Neural cell (in vitro differentiated cells): ENCODE measurements at regions not wholly inside any gene's neighbourhood (a gene's known extent, or its start where the extent isn't known, plus 50 kb on each side); places are given as distances from the start of the nearest gene placed in this dataset.

ENCODE experiments used
- H2AFZ ChIP-seq: fragments of 200-600, 300-800 bp; sonication (generic), shearing (Covaris generic); 2 replicates; pipeline ENCODE4 v1.6.0; 2014; ENCODE audit warnings: low read depth, mild to moderate bottlenecking, antibody characterized with exemption, low read length, moderate library complexity
- H3F3A ChIP-seq: fragments of 200-600 bp; shearing (Covaris generic); 2 replicates; pipeline ENCODE4 v1.6.1; 2016; ENCODE audit warnings: mild to moderate bottlenecking, moderate library complexity, mixed read lengths, antibody characterized with exemption, low read length; ENCODE audit not compliant: insufficient read depth, poor library complexity, severe bottlenecking
- H3K27ac ChIP-seq: fragments of 200-600, 300-800 bp; sonication (generic), shearing (Covaris generic); 2 replicates; pipeline ENCODE4 v1.5.1; 2014; ENCODE audit warnings: mild to moderate bottlenecking, low read length, moderate library complexity
- H3K27me3 ChIP-seq: fragments of 300-800, 200-600 bp; sonication (generic), shearing (Covaris generic); 2 replicates; pipeline ENCODE4 v1.6.0; 2014; ENCODE audit warnings: mild to moderate bottlenecking, low read depth, low read length, moderate library complexity; ENCODE audit not compliant: insufficient read depth
- H3K36me3 ChIP-seq: fragments of 300-800, 200-600 bp; sonication (generic), shearing (Covaris generic); 2 replicates; pipeline ENCODE4 v1.5.1; 2014; ENCODE audit warnings: mild to moderate bottlenecking, antibody characterized with exemption, low read length, moderate library complexity; ENCODE audit not compliant: insufficient read depth
- H3K4me2 ChIP-seq: fragments of 300-800, 200-600 bp; sonication (generic), shearing (Covaris generic); 2 replicates; pipeline ENCODE4 v1.6.0; 2014; ENCODE audit warnings: mild to moderate bottlenecking, low read length
- H3K4me3 ChIP-seq: fragments of 300-800, 200-600 bp; sonication (generic), shearing (Covaris generic); 2 replicates; pipeline ENCODE4 v1.5.1; 2014; ENCODE audit warnings: mild to moderate bottlenecking, low read length, moderate library complexity
- H3K79me2 ChIP-seq: fragments of 200-600 bp; shearing (Covaris generic); replicated peaks from 2 replicates; pipeline ENCODE4 v1.6.0; 2014; ENCODE audit warnings: mild to moderate bottlenecking, low read length, moderate library complexity; ENCODE audit not compliant: insufficient read depth
- H3K9ac ChIP-seq: fragments of 300-800, 200-600 bp; sonication (generic), shearing (Covaris generic); 2 replicates; pipeline ENCODE4 v1.6.1; 2016; ENCODE audit warnings: mild to moderate bottlenecking, low read length, mixed read lengths
- H3K9me2 ChIP-seq: fragments of 200-600 bp; shearing (Covaris generic); 2 replicates; pipeline ENCODE4 v1.6.1; 2016; ENCODE audit warnings: mild to moderate bottlenecking, low read length, mixed read lengths; ENCODE audit not compliant: insufficient read depth
- H3K9me3 ChIP-seq: fragments of 200-600, 300-800 bp; sonication (generic), shearing (Covaris generic); 2 replicates; pipeline ENCODE4 v1.6.1; 2016; ENCODE audit warnings: mild to moderate bottlenecking, mixed run types, low read length, moderate library complexity, mixed read lengths
- H4K20me1 ChIP-seq: fragments of 200-600 bp; shearing (Covaris generic); 2 replicates; pipeline ENCODE4 v1.6.1; 2016; ENCODE audit warnings: mild to moderate bottlenecking, mixed run types; ENCODE audit not compliant: insufficient read depth
- EP300 ChIP-seq: fragments of 450-650 bp; conservative IDR thresholded peaks from 2 replicates; pipeline ENCODE4 v1.6.1; 2014; ENCODE audit warnings: antibody characterized with exemption, mild to moderate bottlenecking, moderate library complexity; ENCODE audit not compliant: poor library complexity, severe bottlenecking
- EZH2 ChIP-seq: fragments of 200-600, 300-800 bp; shearing (Covaris generic), sonication (generic); IDR thresholded peaks from 2 replicates; pipeline ENCODE4 v1.6.1; 2014; ENCODE audit warnings: antibody characterized with exemption, low read length, borderline replicate concordance, mild to moderate bottlenecking; ENCODE audit not compliant: insufficient read depth, poor library complexity, severe bottlenecking
- MXI1 ChIP-seq: fragments of 450-650 bp; conservative IDR thresholded peaks from 2 replicates; pipeline ENCODE4 v1.6.1; 2014; ENCODE audit warnings: antibody characterized with exemption, mild to moderate bottlenecking; ENCODE audit not compliant: poor library complexity, severe bottlenecking
- POLR2AphosphoS5 ChIP-seq: IDR thresholded peaks from 2 replicates; pipeline ENCODE4 v1.6.1; 2012
- RAD21 ChIP-seq: fragments of 450-650 bp; conservative IDR thresholded peaks from 2 replicates; pipeline ENCODE4 v1.6.1; 2014; ENCODE audit warnings: antibody characterized with exemption, mild to moderate bottlenecking, moderate library complexity
- SMC3 ChIP-seq: fragments of 450-650 bp; conservative IDR thresholded peaks from 2 replicates; pipeline ENCODE4 v1.6.1; 2014; ENCODE audit warnings: antibody characterized with exemption, mild to moderate bottlenecking, moderate library complexity; ENCODE audit not compliant: poor library complexity
- TAF1 ChIP-seq: IDR thresholded peaks from 2 replicates; pipeline ENCODE4 v1.6.1; 2012; ENCODE audit warnings: low read depth
- TF ChIP-seq, protein P1 (sequence below): fragments of 450-650 bp; IDR thresholded peaks from 2 replicates; pipeline ENCODE4 v1.5.1; 2014; ENCODE audit warnings: antibody characterized with exemption, mild to moderate bottlenecking, moderate library complexity; ENCODE audit not compliant: poor library complexity, severe bottlenecking
- TF ChIP-seq, protein P2 (sequence below): IDR thresholded peaks from 2 replicates; pipeline ENCODE4 v1.6.1; 2012; ENCODE audit warnings: borderline replicate concordance

DNA sequence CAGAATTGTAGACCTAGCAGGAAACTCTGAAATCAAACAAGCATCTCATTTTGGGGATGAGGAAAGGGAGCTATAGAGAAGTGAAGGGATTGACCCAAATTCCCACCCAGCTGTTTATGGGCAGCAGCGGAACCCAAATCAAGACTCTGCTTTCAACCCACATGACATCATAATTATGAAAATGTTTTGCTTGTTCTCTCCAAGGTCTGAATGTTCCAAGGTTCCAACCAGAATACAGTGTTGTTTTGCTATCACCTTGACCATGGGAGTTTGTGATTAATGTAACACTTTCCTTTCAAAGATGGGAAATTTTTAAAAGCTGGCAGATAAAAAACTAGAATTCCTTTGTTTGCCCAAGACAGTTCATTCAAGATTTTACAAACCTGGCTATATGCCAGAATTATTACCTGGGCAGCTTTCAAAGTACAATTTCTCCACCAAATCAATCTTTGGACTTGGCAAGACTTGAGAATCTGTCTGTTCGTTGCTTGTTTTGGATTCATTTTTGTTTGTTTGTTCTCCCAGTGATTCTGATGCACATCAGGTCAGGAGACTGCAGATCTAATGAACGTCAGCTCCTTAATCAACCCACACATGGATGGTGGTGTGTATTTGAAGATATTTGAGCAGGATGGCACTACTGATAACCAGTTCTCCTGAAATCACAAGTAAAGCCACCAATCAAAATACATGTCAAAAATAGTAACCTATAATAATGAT lies 322.7 kb downstream of the FOXO1 start:
- Histone ChIP-seq H3K4me3 (no peak overlapping the region), H4K20me1 (no peaks in the 10 kb centered on the region), H3K36me3 (no peaks in the 10 kb centered on the region), H3K9ac (no peak overlapping the region), H3K27ac (no peak overlapping the region), H3K4me2 (no peak overlapping the region), H3K27me3 (no peaks in the 10 kb centered on the region), H2AFZ (no peak overlapping the region), H3F3A (no peaks in the 10 kb centered on the region), H3K9me2 (no peaks in the 10 kb centered on the region), H3K9me3 (no peaks in the 10 kb centered on the region), H3K79me2 (no peaks in the 10 kb centered on the region)
- TF ChIP-seq RAD21 = no peak
- no peak for TF ChIP-seq EZH2
- no peak for TF ChIP-seq EP300
- TF ChIP-seq, protein P1, sequence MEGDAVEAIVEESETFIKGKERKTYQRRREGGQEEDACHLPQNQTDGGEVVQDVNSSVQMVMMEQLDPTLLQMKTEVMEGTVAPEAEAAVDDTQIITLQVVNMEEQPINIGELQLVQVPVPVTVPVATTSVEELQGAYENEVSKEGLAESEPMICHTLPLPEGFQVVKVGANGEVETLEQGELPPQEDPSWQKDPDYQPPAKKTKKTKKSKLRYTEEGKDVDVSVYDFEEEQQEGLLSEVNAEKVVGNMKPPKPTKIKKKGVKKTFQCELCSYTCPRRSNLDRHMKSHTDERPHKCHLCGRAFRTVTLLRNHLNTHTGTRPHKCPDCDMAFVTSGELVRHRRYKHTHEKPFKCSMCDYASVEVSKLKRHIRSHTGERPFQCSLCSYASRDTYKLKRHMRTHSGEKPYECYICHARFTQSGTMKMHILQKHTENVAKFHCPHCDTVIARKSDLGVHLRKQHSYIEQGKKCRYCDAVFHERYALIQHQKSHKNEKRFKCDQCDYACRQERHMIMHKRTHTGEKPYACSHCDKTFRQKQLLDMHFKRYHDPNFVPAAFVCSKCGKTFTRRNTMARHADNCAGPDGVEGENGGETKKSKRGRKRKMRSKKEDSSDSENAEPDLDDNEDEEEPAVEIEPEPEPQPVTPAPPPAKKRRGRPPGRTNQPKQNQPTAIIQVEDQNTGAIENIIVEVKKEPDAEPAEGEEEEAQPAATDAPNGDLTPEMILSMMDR = no peak
- TF ChIP-seq SMC3 = no peak
- TF ChIP-seq POLR2AphosphoS5 = no peak
- no peak for TF ChIP-seq TAF1
- no peak for TF ChIP-seq MXI1
- TF ChIP-seq, protein P2, sequence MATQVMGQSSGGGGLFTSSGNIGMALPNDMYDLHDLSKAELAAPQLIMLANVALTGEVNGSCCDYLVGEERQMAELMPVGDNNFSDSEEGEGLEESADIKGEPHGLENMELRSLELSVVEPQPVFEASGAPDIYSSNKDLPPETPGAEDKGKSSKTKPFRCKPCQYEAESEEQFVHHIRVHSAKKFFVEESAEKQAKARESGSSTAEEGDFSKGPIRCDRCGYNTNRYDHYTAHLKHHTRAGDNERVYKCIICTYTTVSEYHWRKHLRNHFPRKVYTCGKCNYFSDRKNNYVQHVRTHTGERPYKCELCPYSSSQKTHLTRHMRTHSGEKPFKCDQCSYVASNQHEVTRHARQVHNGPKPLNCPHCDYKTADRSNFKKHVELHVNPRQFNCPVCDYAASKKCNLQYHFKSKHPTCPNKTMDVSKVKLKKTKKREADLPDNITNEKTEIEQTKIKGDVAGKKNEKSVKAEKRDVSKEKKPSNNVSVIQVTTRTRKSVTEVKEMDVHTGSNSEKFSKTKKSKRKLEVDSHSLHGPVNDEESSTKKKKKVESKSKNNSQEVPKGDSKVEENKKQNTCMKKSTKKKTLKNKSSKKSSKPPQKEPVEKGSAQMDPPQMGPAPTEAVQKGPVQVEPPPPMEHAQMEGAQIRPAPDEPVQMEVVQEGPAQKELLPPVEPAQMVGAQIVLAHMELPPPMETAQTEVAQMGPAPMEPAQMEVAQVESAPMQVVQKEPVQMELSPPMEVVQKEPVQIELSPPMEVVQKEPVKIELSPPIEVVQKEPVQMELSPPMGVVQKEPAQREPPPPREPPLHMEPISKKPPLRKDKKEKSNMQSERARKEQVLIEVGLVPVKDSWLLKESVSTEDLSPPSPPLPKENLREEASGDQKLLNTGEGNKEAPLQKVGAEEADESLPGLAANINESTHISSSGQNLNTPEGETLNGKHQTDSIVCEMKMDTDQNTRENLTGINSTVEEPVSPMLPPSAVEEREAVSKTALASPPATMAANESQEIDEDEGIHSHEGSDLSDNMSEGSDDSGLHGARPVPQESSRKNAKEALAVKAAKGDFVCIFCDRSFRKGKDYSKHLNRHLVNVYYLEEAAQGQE = no peak

DNA sequence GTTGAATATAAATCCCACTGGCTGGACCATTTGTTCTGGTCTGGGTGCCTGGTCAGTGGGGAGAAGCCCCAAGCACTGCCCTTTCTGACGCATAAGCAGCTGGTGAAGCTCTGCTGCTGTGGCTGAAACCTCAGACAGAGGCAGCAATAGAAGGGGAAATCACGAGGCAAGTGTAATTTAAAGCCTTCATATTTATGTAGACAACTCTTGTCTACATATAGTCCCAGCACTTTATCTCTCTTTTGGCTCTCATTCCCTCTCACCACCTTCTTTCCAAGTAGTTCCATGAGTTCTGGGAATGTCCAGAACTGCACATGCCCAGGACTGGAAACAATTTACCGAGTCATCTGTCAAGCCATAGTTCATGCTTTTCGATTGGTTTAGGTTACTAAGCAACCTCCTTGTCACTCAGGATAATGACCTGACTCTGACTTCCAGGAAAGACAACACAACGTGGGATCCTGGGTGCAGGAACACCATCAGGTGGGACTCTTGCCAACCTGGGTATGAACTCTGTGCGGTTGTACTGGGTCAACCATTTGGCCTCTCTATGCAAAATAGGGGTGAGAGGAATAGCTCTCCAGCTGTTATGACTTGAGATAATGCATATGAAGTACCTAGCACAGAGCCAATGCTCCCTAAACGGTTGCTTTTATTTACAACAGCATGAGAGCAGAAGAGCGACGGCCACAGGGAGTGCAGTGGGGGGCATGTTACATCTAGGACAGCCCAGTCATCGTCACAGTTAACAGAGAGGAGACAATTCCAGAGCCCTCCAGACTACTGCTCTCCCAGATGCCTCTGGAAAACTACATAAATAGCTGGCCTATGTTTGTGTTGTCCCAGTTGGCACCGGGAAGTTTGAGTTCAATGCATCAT lies 321.9 kb downstream of the FOXO1 start:
- H3K4me3 ChIP-seq = no peak overlapping the region
- no peaks in the 10 kb centered on the region for H3K9me2 ChIP-seq
- H4K20me1 ChIP-seq = no peaks in the 10 kb centered on the region
- no peak overlapping the region for H3K27ac ChIP-seq
- TF ChIP-seq MXI1 (no peak), RAD21 (no peak), SMC3 (no peak), EZH2 (no peak), TAF1 (no peak), POLR2AphosphoS5 (no peak), EP300 (no peak)
- TF ChIP-seq, protein P2 = no peak
- TF ChIP-seq, protein P1 = no peak
- no peaks in the 10 kb centered on the region for H3K27me3 ChIP-seq
- no peak overlapping the region for H3K4me2 ChIP-seq
- H3K79me2 ChIP-seq = no peaks in the 10 kb centered on the region
- H3K9ac ChIP-seq = no peak overlapping the region
- no peaks in the 10 kb centered on the region for H3K36me3 ChIP-seq
- no peak overlapping the region for H2AFZ ChIP-seq
- H3F3A ChIP-seq = no peaks in the 10 kb centered on the region
- no peaks in the 10 kb centered on the region for H3K9me3 ChIP-seq
